GM06990 (cell line): ENCODE measurements at regions not wholly inside any gene's neighbourhood (a gene's known extent, or its start where the extent isn't known, plus 50 kb on each side); places are given as distances from the start of the nearest gene placed in this dataset.

Experiments used
- DNase-seq: peaks from one replicate; pipeline ENCODE4 v3.0.0-alpha.2; 2011; ENCODE audit not compliant: insufficient read length; ENCODE audit errors: extremely low read depth
- H3K27me3 ChIP-seq: replicated peaks from 2 replicates; pipeline ENCODE4 v1.6.0; 2011; ENCODE audit warnings: low read length; ENCODE audit not compliant: control insufficient read depth, insufficient read depth
- H3K36me3 ChIP-seq: 2 replicates; pipeline ENCODE4 v1.5.1; 2011; ENCODE audit warnings: low read length; ENCODE audit not compliant: control insufficient read depth, insufficient read depth
- H3K4me3 ChIP-seq: replicated peaks from 2 replicates; pipeline ENCODE4 v1.5.1; 2011; ENCODE audit warnings: low read depth, mild to moderate bottlenecking, control low read depth, low read length
- CTCF ChIP-seq: IDR thresholded peaks from 2 replicates; pipeline ENCODE4 v1.5.1; 2011; ENCODE audit warnings: low read length, control low read depth, mild to moderate bottlenecking, inconsistent platforms; ENCODE audit not compliant: insufficient read depth, poor library complexity, severe bottlenecking

GRCh38 chr16:62478903-62479458 lies 442.7 kb upstream of the CDH8 start:
- H3K27me3 ChIP-seq = no peaks in the 10 kb centered on the region
- no peak for TF ChIP-seq CTCF
- DNase-seq = no peak
- no peak overlapping the region for H3K4me3 ChIP-seq
- H3K36me3 ChIP-seq = no peaks in the 10 kb centered on the region

- no peak for DNase-seq
- Histone ChIP-seq H3K36me3 (no peaks in the 10 kb centered on the region), H3K4me3 (no peak overlapping the region), H3K27me3 (no peaks in the 10 kb centered on the region)
- no peak for TF ChIP-seq CTCF
Observed at GRCh38 chr16:62477796-62478195, 441.6 kb upstream of the CDH8 start.

GRCh38 chr16:62475573-62475972 lies 439.3 kb upstream of the CDH8 start:
- DNase-seq = no peak
- TF ChIP-seq CTCF = no peak
- Histone ChIP-seq H3K4me3 (no peak overlapping the region), H3K27me3 (no peaks in the 10 kb centered on the region), H3K36me3 (no peaks in the 10 kb centered on the region)

GRCh38 chr16:62462971-62463370 lies 426.7 kb upstream of the CDH8 start:
- H3K36me3 ChIP-seq = no peaks in the 10 kb centered on the region
- no peak for DNase-seq
- no peak overlapping the region for H3K4me3 ChIP-seq
- TF ChIP-seq CTCF = no peak
- H3K27me3 ChIP-seq = no peaks in the 10 kb centered on the region

- no peaks in the 10 kb centered on the region for H3K36me3 ChIP-seq
- DNase-seq = no peak
- H3K27me3 ChIP-seq = no peaks in the 10 kb centered on the region
- TF ChIP-seq CTCF = no peak
- H3K4me3 ChIP-seq = no peak overlapping the region
Observed at GRCh38 chr16:62450291-62450690, 414.1 kb upstream of the CDH8 start.

- H3K27me3 ChIP-seq = no peaks in the 10 kb centered on the region
- no peak overlapping the region for H3K4me3 ChIP-seq
- no peak for DNase-seq
- H3K36me3 ChIP-seq = no peaks in the 10 kb centered on the region
- TF ChIP-seq CTCF = no peak
Observed at GRCh38 chr16:62445909-62446308, 409.7 kb upstream of the CDH8 start.
